Hematopoietic multipotent progenitor cell treated with erythropoietin and hydrocortisone succinate and interleukin-3 and kit ligand, for 8 days (in vitro differentiated cells): ENCODE measurements at regions not wholly inside any gene's neighbourhood (a gene's known extent, or its start where the extent isn't known, plus 50 kb on each side); places are given as distances from the start of the nearest gene placed in this dataset.

ENCODE experiments used
- DNase-seq: peaks from one replicate; pipeline ENCODE4 v3.0.0-alpha.2; 2015

DNA sequence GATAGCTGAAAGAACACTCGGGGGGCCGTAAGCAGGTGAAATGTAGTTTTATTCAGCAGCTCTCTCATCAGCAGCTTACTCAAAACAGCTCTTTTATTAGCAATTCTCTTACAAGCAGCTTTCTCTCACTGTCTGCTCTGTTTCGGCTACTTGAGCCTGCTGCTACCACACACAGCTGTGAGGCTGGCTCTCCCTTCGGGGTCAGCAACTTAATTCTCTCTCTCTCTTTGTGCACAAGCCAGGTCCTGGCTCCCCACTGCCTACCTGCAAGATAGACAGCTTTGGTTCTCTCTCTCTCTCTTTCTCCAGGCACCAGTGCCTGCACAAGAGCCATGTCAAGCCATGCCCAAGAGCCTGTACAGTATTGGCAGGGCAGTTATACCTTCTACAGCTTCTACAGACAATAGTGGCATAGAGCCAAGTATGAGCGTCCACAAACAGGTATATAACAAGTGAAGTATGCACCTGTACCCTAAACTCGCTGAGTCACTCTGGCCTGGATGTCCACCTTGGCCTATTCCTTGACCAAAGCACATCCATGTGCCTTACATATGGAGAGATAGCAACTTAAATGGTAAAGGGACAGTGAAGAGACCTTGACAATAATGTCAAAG lies 110.8 kb downstream of the MTNR1B start:
- DNase-seq: no peak

DNA sequence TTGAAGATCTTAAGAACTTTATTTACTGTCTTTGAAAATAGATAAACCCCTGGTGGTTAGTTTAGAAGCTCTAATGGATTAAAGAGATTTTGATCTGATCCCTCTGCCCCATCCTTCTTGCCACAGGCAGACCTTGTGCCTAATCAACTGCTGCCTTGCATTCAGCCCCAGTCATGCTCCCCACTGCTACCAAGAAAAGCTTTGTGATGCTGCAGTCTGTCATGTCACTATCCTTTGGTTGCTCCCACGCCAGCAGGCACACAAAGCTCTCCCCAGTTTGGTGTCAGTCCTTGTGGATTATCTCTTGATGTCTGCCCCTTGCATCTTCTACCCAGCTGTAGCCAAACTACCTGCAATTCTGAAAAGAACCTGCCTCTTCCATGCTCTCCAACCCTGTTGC lies 112.2 kb downstream of the MTNR1B start:
- no peak for DNase-seq

DNA sequence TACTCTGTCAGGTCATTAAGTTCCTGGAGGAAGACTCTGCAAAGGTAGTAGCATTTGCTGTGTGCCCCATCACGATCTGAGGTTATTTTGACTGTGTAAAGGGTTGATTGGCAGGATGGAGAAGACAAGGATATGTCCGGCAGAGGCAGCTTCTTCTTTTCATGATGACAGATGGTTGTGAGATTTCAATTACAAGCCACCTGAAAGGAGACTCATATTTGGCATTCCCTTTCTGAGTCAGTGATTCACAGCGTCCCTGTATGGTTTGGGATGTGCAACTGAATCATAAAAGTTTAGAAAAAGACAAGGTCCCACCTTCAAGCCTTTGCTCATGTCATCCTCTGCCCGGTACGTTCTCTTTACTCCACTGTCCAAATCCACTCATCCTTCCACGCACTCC lies 113.4 kb downstream of the MTNR1B start:
- no peak for DNase-seq

DNA sequence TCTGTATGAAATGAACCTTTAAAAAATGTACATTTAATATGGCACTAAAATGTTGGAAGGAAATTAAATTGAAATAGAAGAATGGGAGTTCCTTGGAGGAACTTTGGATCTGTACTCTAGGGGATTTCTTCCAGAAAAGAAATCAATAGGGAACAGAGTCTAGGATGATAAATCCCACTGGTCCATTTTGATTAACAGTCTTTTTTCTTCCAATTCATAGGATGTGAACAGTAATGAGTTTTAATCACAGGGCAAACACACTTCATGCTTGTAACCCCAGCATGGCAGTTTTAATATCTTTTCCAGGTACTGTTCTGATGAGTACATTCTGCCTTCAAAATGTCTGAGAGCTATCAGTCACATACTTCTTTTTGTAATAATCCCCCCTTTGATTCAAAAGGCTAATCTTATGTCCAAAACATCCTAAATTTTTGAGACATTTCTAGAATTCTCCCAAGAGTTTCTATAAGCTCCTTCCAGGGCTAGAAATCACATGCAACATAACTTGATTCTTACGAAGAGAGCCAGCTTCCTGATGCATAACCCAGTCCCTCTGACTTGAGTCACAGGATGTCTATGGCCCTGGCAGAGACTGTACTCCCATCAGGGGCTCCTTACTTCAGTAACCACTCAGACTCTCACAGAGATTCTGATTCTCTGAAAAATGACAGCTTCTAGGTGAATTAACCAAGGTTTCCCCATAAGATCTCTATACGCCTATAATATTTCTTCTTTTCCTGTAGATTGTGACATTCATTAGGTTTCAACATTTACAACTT lies 112.9 kb downstream of the SLC36A4 start:
- no peak for DNase-seq

DNA sequence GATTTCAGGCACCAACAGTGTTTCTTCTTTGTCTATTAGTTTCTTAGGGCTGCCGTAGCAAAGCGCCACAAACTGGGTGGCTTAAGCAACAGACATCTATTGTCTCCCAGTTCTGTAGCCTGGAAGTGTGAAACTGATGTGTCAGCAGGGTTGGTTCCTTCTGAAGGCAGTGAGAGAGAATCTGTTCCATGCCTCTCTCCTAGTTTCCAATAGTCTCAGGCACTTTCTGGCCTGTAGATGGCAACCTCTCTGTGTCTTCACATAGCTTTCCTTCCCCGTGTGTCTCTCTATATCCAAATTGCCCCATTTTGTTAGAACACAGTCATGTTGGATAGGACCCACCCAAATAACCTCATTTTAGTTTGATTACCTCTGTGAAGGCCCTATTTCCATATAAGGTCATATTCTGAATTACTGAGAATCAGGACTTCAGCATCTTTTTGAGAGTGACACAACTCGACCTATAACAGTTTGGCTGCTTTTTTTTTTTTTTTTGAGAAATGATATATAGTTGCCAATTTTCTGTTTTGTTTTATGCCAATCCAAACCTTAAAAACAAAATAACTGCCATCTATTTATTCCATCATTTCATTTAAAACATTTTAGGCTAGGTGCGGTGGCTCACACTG lies 108.2 kb downstream of the SLC36A4 start:
- DNase-seq: peak; percentile 22
